Left cardiac atrium (tissue), 4 donors: ENCODE measurements at regions not wholly inside any gene's neighbourhood (a gene's known extent, or its start where the extent isn't known, plus 50 kb on each side); places are given as distances from the start of the nearest gene placed in this dataset.

Experiments
- ATAC-seq, 2 donors: fragments of 200-7000 bp; cut with Tn5 transposase; one replicate each; pipeline ENCODE4 v1.9.1; 2020; ENCODE audit warnings: mild to moderate bottlenecking in 2 of 2, moderate library complexity in 2 of 2
- DNase-seq: peaks from one replicate; pipeline ENCODE4 v3.0.0-alpha.2; 2020
- intact Hi-C, 2 donors: fragments of 100-400 bp; cut with DNase I; formaldehyde crosslinking; loops; one replicate each; pipeline versions ENCODE4 v1.14.1 to v1.15.1; 2022 to 2023
- donor health status: DM: no; HTN: yes; CAD: no.
- donor health status: DM: no; HTN: yes; CAD: no; lungs with severe emphysema.
- donor health status: DM: yes; HTN: yes; CAD: no.
- donor health status: Dilated cardiomyopathy.

DNA sequence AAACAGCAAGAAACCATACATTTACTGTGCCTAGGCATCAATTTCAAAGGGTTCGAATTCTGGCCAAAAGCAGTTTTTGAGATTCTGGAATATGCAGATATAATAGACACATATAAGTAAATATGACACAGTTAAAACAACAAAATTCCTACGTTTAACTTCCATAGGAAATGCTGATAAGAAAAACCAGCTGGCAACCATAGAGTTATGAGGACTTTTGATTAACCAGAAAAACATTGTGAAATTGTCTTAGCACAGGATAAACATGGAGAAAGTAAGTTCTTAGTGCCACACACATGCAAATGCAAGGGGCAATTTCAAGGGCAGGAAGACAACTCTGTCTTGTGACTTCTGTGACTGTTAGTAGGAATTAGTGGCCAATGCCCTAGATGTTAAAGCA, 702.1 kb downstream of the TNS3 start:
- no peak for ATAC-seq
- DNase-seq, result no peak
- intact Hi-C loops, result no loop called here

DNA sequence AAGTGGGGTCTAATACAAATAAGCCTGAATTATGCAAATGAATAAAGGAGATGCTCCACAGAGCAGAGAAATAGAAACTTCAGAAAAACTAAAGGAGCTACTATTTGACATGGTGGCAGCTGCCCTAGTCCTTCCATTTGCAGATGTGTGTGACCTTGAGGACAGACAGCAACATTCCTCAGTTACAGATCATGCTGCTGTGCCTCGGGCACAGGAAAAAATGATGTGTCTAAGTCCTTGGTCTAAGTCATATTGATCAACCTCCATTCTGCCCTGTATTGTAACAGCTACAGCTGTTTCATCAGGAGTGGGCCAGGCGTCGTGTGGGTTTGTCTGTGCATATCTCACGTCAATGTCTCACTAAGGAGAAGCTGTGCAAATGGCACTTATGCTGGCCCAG, 710.4 kb downstream of the TNS3 start:
- intact Hi-C loops, result no loop called here
- no peak for ATAC-seq
- no peak for DNase-seq

DNA sequence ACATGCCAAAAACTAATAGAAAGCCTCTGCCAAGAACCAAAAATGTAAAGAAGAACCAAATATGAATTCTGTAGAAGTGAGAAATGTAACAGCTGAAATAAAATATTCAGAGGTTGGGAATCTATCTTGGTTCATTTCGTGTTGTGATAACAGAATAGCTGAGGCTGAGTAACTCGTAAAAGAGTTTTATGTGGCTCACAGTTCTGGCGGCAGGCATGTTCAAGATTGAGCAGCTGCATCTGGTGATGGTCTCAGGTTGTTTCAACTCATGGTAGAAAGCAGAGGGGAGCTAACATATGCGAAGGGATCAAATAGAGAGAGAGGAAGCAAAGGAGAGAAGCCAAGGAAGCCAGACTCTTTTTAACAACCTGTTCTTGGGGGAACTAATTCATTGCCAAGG, 717.2 kb downstream of the TNS3 start:
- intact Hi-C loops, result no loop called here
- ATAC-seq, result no peak
- no peak for DNase-seq

DNA sequence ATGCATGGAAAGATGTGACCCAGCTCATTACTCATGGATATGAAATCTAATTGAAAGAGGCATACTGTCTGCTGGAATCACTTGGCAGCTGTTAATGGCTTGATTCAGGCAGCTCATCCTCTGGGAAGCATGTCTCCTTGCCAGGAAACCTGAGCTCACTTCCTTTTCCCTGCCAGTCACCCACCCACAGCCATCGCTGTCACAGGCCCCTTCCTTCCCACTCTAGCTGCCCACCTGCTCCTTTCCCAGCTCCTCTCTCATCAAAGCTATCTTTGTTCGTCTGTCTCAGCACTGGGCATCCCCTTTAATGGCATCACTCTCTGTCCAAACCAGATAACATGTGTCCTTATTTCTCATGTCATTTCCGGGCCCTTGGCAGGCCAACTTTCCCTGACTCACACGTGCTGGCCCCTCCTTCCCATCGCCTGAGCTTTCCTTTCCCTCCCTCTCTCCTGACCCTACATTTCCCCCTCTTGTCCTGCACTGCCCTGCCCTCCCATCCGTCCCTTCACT, 721.9 kb downstream of the TNS3 start:
- peak; percentile 53 for DNase-seq
- intact Hi-C loops, result no loop called here
- ATAC-seq, result peak; percentile 46 to 90

GRCh38 chr7:46855851-46856250, 726.1 kb downstream of the TNS3 start:
- no peak for DNase-seq
- intact Hi-C loops, result no loop called here
- peak in 1 of 2 donors; percentile 47 for ATAC-seq

GRCh38 chr7:46854958-46855473, 726.9 kb downstream of the TNS3 start:
- DNase-seq (no peak), ATAC-seq (no peak)
- intact Hi-C loops, result no loop called here

GRCh38 chr7:46853451-46853850, 728.5 kb downstream of the TNS3 start:
- DNase-seq, result no peak
- intact Hi-C loops, result no loop called here
- ATAC-seq, result no peak

- intact Hi-C loops, result no loop called here
- DNase-seq, result no peak
- ATAC-seq, result no peak
Measured at GRCh38 chr7:46852795-46853194, 729.1 kb downstream of the TNS3 start.

- ATAC-seq (no peak), DNase-seq (no peak)
- intact Hi-C loops, result no loop called here
Measured at GRCh38 chr7:46850563-46851330, 731.2 kb downstream of the TNS3 start.

DNA sequence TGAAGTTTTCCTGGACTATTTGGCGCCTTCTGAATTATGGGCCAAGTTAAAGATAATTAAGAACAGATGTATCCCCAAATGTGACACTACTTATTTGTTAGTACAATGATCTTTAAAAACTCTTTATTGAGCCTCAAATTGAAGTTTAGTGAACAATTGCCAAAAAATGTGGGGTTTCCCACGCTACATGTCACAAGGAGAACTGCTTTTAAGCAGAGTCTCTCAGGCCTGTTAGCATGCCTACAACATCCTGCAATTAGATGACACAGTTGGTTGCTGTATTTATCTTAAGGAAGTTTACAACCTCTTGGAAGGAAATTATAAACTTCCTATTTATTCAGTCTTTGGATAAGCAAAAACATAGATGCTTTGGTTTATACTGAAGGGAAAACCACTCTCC, 733.0 kb downstream of the TNS3 start:
- DNase-seq (no peak), ATAC-seq (no peak)
- intact Hi-C loops, result no loop called here

- intact Hi-C loops, result no loop called here
- ATAC-seq (no peak), DNase-seq (no peak)
Measured at GRCh38 chr7:46848311-46848710, 733.6 kb downstream of the TNS3 start.

DNA sequence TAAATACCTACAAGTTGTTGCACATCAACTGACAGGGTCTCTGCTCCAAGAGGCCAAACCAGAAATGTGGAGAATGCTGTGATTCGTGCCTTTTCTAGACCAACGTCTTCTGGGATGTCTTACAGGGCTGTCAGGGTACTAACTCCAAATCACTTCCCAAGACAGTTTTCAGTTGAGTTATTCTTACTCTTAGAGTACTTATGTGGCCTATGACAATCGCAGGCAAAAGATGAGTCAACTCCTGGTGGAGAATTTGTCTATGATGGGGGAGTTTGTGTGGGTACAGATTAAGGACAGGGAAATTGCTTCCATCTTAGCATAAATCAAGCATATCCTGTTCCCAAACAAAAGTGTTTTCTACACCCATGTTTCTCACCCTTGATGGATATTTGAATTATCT, 734.8 kb downstream of the TNS3 start:
- ATAC-seq, result no peak
- intact Hi-C loops, result no loop called here
- DNase-seq, result no peak

DNA sequence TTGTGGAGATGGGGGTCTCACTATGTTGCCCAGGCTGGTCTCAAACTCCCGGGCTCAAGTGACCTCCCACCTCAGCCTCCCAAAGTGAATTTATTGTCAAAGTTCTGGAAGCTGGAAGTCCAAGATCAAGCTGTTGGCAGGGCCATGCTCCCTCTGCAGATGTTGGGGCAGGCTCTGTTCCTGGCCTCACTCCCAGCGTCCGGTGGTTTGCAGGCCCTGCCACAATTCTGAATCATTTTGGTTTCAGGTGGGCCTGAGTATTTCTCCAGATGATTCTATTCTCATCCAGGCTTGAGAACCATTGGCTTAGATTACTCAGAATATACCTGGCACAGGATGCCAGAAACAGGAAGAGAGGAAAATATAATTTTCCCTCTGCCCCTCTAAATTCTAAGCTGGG, 737.4 kb downstream of the TNS3 start:
- DNase-seq, result no peak
- intact Hi-C loops, result no loop called here
- no peak for ATAC-seq

- no peak for ATAC-seq
- no peak for DNase-seq
- intact Hi-C loops, result no loop called here
Measured at GRCh38 chr7:46841248-46841647, 740.7 kb downstream of the TNS3 start.

DNA sequence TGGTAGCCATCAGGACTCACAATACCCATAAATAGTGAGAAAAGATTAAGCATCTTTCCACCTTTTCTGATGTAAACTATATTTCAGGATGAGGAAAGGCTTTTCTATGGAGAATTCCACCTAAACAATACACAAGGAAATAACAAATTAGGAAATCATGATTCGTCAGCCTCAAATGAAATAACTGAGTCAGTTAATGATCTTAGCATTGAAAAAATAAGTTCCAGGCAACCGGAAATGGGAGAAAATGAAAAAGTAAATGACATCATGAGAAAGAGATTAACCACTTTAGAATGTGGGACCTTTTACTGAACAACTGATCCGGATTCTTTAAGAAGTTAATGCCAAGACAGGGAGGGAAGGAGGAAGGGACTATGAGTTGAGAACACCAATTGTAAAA, 742.3 kb downstream of the TNS3 start:
- DNase-seq, result no peak
- ATAC-seq, result no peak
- intact Hi-C loops, result no loop called here

GRCh38 chr7:46838463-46838862, 743.4 kb downstream of the TNS3 start:
- ATAC-seq (no peak), DNase-seq (no peak)
- intact Hi-C loops, result no loop called here

GRCh38 chr7:46835556-46835955, 746.4 kb downstream of the TNS3 start:
- intact Hi-C loops, result no loop called here
- DNase-seq (no peak), ATAC-seq (no peak)

DNA sequence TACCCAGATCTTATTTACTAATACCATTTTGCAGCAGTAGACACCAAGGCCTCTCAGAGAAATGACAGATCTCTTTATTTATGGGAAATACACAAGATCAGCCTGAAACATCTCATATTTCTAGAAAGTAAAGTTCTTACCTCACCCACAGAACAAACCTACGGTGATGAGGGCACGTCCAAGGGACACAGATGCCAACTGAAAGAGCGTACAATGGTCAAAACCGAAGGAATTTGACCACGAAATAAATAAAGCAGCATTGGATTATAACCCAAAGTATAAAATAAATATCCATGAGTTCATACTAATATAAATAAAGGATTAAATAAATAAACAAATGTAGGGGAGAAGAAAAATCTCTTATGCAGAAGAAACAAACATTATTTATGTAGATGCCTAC, 747.0 kb downstream of the TNS3 start:
- no peak for DNase-seq
- ATAC-seq, result no peak
- intact Hi-C loops, result no loop called here

GRCh38 chr7:46833197-46833596, 748.7 kb downstream of the TNS3 start:
- DNase-seq (no peak), ATAC-seq (no peak)
- intact Hi-C loops, result no loop called here

DNA sequence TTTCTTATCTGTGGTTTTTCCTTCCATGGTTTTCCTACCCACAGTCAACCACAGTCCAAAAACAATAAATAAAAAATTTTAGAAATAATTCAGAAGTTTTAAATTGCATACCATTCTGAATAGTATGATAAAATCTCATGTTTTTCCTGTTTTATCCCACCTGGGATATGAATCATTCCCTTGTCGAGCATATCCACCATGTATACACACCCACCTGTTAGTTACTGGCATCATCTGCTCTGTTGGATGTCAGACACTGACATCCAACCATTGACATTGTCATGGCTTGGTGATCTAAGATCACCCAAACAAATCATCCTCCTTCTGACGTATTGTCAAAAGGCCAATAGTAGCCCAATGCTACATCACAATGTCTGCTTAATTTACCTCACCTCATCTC, 749.8 kb downstream of the TNS3 start:
- intact Hi-C loops, result no loop called here
- no peak for DNase-seq
- ATAC-seq, result no peak

- no peak for ATAC-seq
- no peak for DNase-seq
- intact Hi-C loops, result no loop called here
Measured at GRCh38 chr7:46819819-46820218, 762.1 kb downstream of the TNS3 start.
